H1 (cell line): ENCODE measurements at regions not wholly inside any gene's neighbourhood (a gene's known extent, or its start where the extent isn't known, plus 50 kb on each side); places are given as distances from the start of the nearest gene placed in this dataset.
"Not testable (repeated sequence)": the region's sequence is repeated elsewhere in the genome, so short reads cannot be mapped to it uniquely, and the experiment has no call there.

ENCODE experiments used
- CTCF ChIA-PET: fragments of 300-600 bp; sonication (Branson Sonifier 250); formaldehyde crosslinking; loops from one replicate; lab custom pipeline; 2021; ENCODE audit not compliant: partially characterized antibody; lab: Charles Lee
- POLR2A ChIA-PET: fragments of 300-600 bp; sonication (Branson Sonifier 250); formaldehyde crosslinking; loops from one replicate; lab custom pipeline; 2021; ENCODE audit warnings: inconsistent platforms; ENCODE audit not compliant: partially characterized antibody; lab: Charles Lee
- DNase-seq, 2 experiments: peaks; one replicate each; pipeline versions ENCODE4 v3.0.0 to v3.0.0-alpha.2; 2010 to 2022; ENCODE audit warnings: low spot score in 2 of 2, low read depth in 1 of 2, mixed read lengths in 1 of 2
- FAIRE-seq: peaks from 2 replicates; lab custom pipeline; 2011; peaks lifted over from hg19 to GRCh38; lab: Jason Lieb, UNC
- H2AFZ ChIP-seq: 2 replicates; pipeline ENCODE4 v1.8.1; 2012; ENCODE audit warnings: low read length, inconsistent platforms
- H2AK5ac ChIP-seq: 2 replicates; pipeline ENCODE4 v1.6.1; 2013; ENCODE audit warnings: low read depth, low read length
- H2BK120ac ChIP-seq: replicated peaks from 2 replicates; pipeline ENCODE3; 2013; ENCODE audit warnings: low read depth, low read length, inconsistent platforms
- H2BK12ac ChIP-seq: 2 replicates; pipeline ENCODE4 v1.6.1; 2013; ENCODE audit warnings: low read depth, low read length
- H2BK15ac ChIP-seq: 2 replicates; pipeline ENCODE4 v1.6.1; 2013; ENCODE audit warnings: low read length
- H2BK20ac ChIP-seq: 2 replicates; pipeline ENCODE4 v1.6.1; 2013; ENCODE audit warnings: low read length
- H2BK5ac ChIP-seq: 2 replicates; pipeline ENCODE4 v1.6.1; 2013; ENCODE audit warnings: low read depth, low read length
- H3K14ac ChIP-seq: 2 replicates; pipeline ENCODE4 v1.6.1; 2013; ENCODE audit warnings: inconsistent platforms; ENCODE audit not compliant: insufficient read length
- H3K18ac ChIP-seq: 2 replicates; pipeline ENCODE4 v1.6.1; 2013; ENCODE audit warnings: low read length; ENCODE audit errors: extremely low read depth
- H3K23ac ChIP-seq: 2 replicates; pipeline ENCODE4 v1.6.1; 2013; ENCODE audit warnings: inconsistent platforms; ENCODE audit not compliant: insufficient read length
- H3K23me2 ChIP-seq: 2 replicates; pipeline ENCODE4 v1.6.1; 2013; ENCODE audit warnings: low read depth, low read length
- H3K27ac ChIP-seq: 2 replicates; pipeline ENCODE4 v1.6.1; 2011; ENCODE audit warnings: low read depth, low read length, inconsistent platforms
- H3K27me3 ChIP-seq, 4 experiments: replicated peaks in 1 of 4; 1 replicate in 1 of 4; 2 replicates in 3 of 4; pipeline versions ENCODE4 v1.6.1 to v1.8.1; 2011 to 2013; ENCODE audit warnings: low read length in 3 of 4, mild to moderate bottlenecking in 3 of 4, inconsistent platforms in 2 of 4, mixed read lengths in 2 of 4, moderate library complexity in 1 of 4; ENCODE audit not compliant: control insufficient read depth in 3 of 4, insufficient read depth in 3 of 4; ENCODE audit errors: extremely low read depth in 1 of 4
- H3K36me3 ChIP-seq, 4 experiments: 2 replicates each; pipeline versions ENCODE4 v1.6.1 to v1.8.1; 2011 to 2013; ENCODE audit warnings: mild to moderate bottlenecking in 4 of 4, low read length in 3 of 4, moderate library complexity in 2 of 4, control low read depth in 1 of 4, inconsistent platforms in 1 of 4; ENCODE audit not compliant: insufficient read depth in 4 of 4, control insufficient read depth in 2 of 4
- H3K4ac ChIP-seq: replicated peaks from 2 replicates; pipeline ENCODE3; 2013; ENCODE audit warnings: low read length, low read depth, mixed read lengths, inconsistent platforms; ENCODE audit not compliant: insufficient read length
- H3K4me1 ChIP-seq, 4 experiments: replicated peaks in 1 of 4; 1 replicate in 1 of 4; 2 replicates in 3 of 4; pipeline versions ENCODE4 v1.6.1 to v1.8.1; 2011 to 2013; ENCODE audit warnings: low read length in 3 of 4, inconsistent platforms in 2 of 4, mixed read lengths in 1 of 4; ENCODE audit not compliant: insufficient read depth in 4 of 4, control insufficient read depth in 3 of 4
- H3K4me2 ChIP-seq, 2 experiments: 2 replicates each; pipeline versions ENCODE4 v1.6.1 to v1.8.1; 2011 to 2013; ENCODE audit warnings: low read depth in 2 of 2, low read length in 2 of 2, control low read depth in 1 of 2, inconsistent platforms in 1 of 2, mild to moderate bottlenecking in 1 of 2; ENCODE audit not compliant: insufficient read depth in 1 of 2
- H3K4me3 ChIP-seq, 4 experiments: fragments of 200-600, 300-600 bp in 1 of 4; sonication (generic), shearing (Covaris generic), sonication (Bioruptor Twin) in 1 of 4; 2 replicates each; pipeline versions ENCODE4 v1.5.1 to v1.8.1; 2011 to 2016; ENCODE audit warnings: low read length in 4 of 4, low read depth in 3 of 4, control low read depth in 2 of 4, inconsistent platforms in 2 of 4, mild to moderate bottlenecking in 2 of 4, mixed read lengths in 1 of 4, moderate library complexity in 1 of 4; ENCODE audit not compliant: insufficient read depth in 2 of 4; ENCODE audit errors: extremely low read depth in 1 of 4
- H3K56ac ChIP-seq: replicated peaks from 2 replicates; pipeline ENCODE3; 2013; ENCODE audit warnings: low read depth, mild to moderate bottlenecking, mixed read lengths, low read length, inconsistent platforms; ENCODE audit not compliant: insufficient read length
- H3K79me1 ChIP-seq: 2 replicates; pipeline ENCODE4 v1.6.1; 2013; ENCODE audit warnings: low read depth, low read length, control low read depth
- H3K79me2 ChIP-seq, 2 experiments: 2 replicates each; pipeline versions ENCODE4 v1.6.1 to v1.8.1; 2012 to 2013; ENCODE audit warnings: low read length in 2 of 2, mild to moderate bottlenecking in 2 of 2, inconsistent platforms in 1 of 2; ENCODE audit not compliant: insufficient read depth in 2 of 2, control insufficient read depth in 1 of 2
- H3K9ac ChIP-seq, 4 experiments: replicated peaks in 1 of 4; 1 replicate in 1 of 4; 2 replicates in 3 of 4; pipeline versions ENCODE4 v1.6.1 to v1.8.1; 2011 to 2013; ENCODE audit warnings: low read depth in 3 of 4, low read length in 3 of 4, control low read depth in 2 of 4, mild to moderate bottlenecking in 2 of 4, moderate library complexity in 2 of 4, inconsistent platforms in 1 of 4; ENCODE audit errors: extremely low read depth in 1 of 4
- H3K9me3 ChIP-seq, 2 experiments: 2 replicates each; pipeline versions ENCODE4 v1.6.1 to v1.8.1; 2012 to 2013; ENCODE audit warnings: mild to moderate bottlenecking in 2 of 2, moderate library complexity in 2 of 2, control low read depth in 1 of 2, inconsistent platforms in 1 of 2, low read depth in 1 of 2, low read length in 1 of 2, mixed read lengths in 1 of 2; ENCODE audit not compliant: insufficient read depth in 2 of 2
- H4K20me1 ChIP-seq, 2 experiments: replicated peaks in 1 of 2; 2 replicates each; pipeline versions ENCODE3 to v1.8.1; 2011 to 2013; ENCODE audit warnings: inconsistent platforms in 2 of 2, low read length in 2 of 2, mild to moderate bottlenecking in 1 of 2; ENCODE audit not compliant: insufficient read depth in 2 of 2, control insufficient read depth in 1 of 2
- H4K5ac ChIP-seq: 2 replicates; pipeline ENCODE4 v1.6.1; 2013; ENCODE audit warnings: low read length, low read depth, mixed read lengths, inconsistent platforms; ENCODE audit not compliant: insufficient read length
- H4K8ac ChIP-seq: 2 replicates; pipeline ENCODE4 v1.8.0; 2013; ENCODE audit warnings: mild to moderate bottlenecking, moderate library complexity, low read length, inconsistent platforms; ENCODE audit not compliant: insufficient read depth; ENCODE audit errors: extremely low read depth
- H4K91ac ChIP-seq: replicated peaks from 2 replicates; pipeline ENCODE3; 2013; ENCODE audit warnings: low read length, mixed read lengths, inconsistent platforms; ENCODE audit not compliant: insufficient read length
- WGBS, 2 experiments: shearing (Covaris generic) in 1 of 2; methylation state at CpG; one replicate each; pipeline versions ENCODE4 v1.1.6 to v1.1.7; 2013 to 2015; ENCODE audit warnings: low lambda C conversion rate in 2 of 2, mixed read lengths in 2 of 2, inconsistent platforms in 1 of 2, low coverage in 1 of 2, missing lambda C conversion rate in 1 of 2; ENCODE audit not compliant: insufficient replicate concordance in 2 of 2, insufficient coverage in 1 of 2, insufficient read length in 1 of 2; ENCODE audit errors: extremely low coverage in 1 of 2, missing lambda C conversion rate in 1 of 2; 5-methylcytosine and 5-hydroxymethylcytosine counted together

- H2BK5ac ChIP-seq, H3K9ac ChIP-seq, FAIRE-seq, H3K23ac ChIP-seq, H2BK20ac ChIP-seq, H4K5ac ChIP-seq, H2AK5ac ChIP-seq, H4K20me1 ChIP-seq, H3K4me1 ChIP-seq, H3K79me1 ChIP-seq, H3K4ac ChIP-seq, H3K56ac ChIP-seq, H2BK120ac ChIP-seq, H3K4me3 ChIP-seq, H4K8ac ChIP-seq, H3K18ac ChIP-seq, POLR2A ChIA-PET, H3K27ac ChIP-seq, H3K79me2 ChIP-seq, H2BK15ac ChIP-seq, H3K9me3 ChIP-seq, H3K23me2 ChIP-seq, H3K4me2 ChIP-seq, H2BK12ac ChIP-seq, H3K14ac ChIP-seq, H4K91ac ChIP-seq, H2AFZ ChIP-seq, H3K27me3 ChIP-seq, H3K36me3 ChIP-seq, DNase-seq: not testable (repeated sequence)
- WGBS, 2 experiments = 100% methylated on average over 2 of the region's 2 CpGs; no CpG with 5 or more reads in 1 of the 2 experiments
- CTCF ChIA-PET = interaction anchor here (1.3 kb wide), 1 partner anchor 92 kb away, joined by 4 read pairs; no protein-coding TSS in a partner anchor
Measured at GRCh38 chr4:138779761-138780160, 235.8 kb upstream of the NOCT start.
